GM12878 (cell line): ENCODE measurements at regions not wholly inside any gene's neighbourhood (a gene's known extent, or its start where the extent isn't known, plus 50 kb on each side); places are given as distances from the start of the nearest gene placed in this dataset.

ENCODE experiments used
- ATAC-seq: fragments of 200-7000 bp; cut with Tn5 transposase; 3 replicates; pipeline ENCODE4 v1.9.1; 2020; ENCODE audit warnings: mild to moderate bottlenecking, moderate library complexity
- BruUV-seq: library from RNA; stranded (reverse); fragments of 400-500 nt; replicated peaks from 2 replicates; lab custom pipeline; 2021; lab: Mats Ljungman, UMichigan
- CTCF ChIA-PET: fragments of 300-600 bp; sonication (Branson Sonifier 250); formaldehyde crosslinking; extraction: SDS; loops from one replicate; lab custom pipeline; 2021; ENCODE audit warnings: inconsistent platforms; lab: Yijun Ruan, JAX
- POLR2A ChIA-PET: fragments of 350-600 bp; formaldehyde crosslinking; extraction: SDS; loops from one replicate; lab custom pipeline; 2021; ENCODE audit warnings: inconsistent platforms; lab: Charles Lee
- RAD21 ChIA-PET: fragments of 300-600 bp; sonication (Branson Sonifier 250); formaldehyde crosslinking; loops from one replicate; lab custom pipeline; 2023; ENCODE audit warnings: antibody characterized with exemption; ENCODE audit not compliant: unreplicated experiment; lab: Charles Lee
- SMC1A ChIA-PET: fragments of 300-600 bp; sonication (Branson Sonifier 250); formaldehyde crosslinking; loops from one replicate; lab custom pipeline; 2023; ENCODE audit not compliant: unreplicated experiment, uncharacterized antibody; lab: Charles Lee
- DNase-seq: peaks from one replicate; pipeline ENCODE4 v3.0.0-alpha.2; 2011; ENCODE audit warnings: low read depth, low spot score
- FAIRE-seq: peaks from 3 replicates; lab custom pipeline; 2011; peaks lifted over from hg19 to GRCh38; lab: Jason Lieb, UNC
- H2AFZ ChIP-seq: 2 replicates; pipeline ENCODE4 v1.6.0; 2011; ENCODE audit warnings: low read depth, low read length, control low read depth; ENCODE audit not compliant: control insufficient read depth
- H3K27ac ChIP-seq: 2 replicates; pipeline ENCODE4 v1.5.1; 2011; ENCODE audit warnings: control low read depth; ENCODE audit not compliant: control insufficient read depth, insufficient read depth
- H3K27me3 ChIP-seq, 2 experiments: replicated peaks in 1 of 2; 2 replicates each; pipeline versions ENCODE4 v1.6.0 to v1.6.1; 2011; ENCODE audit warnings: low read length in 1 of 2; ENCODE audit not compliant: control insufficient read depth in 2 of 2, insufficient read depth in 2 of 2
- H3K36me3 ChIP-seq, 2 experiments: 2 replicates each; pipeline ENCODE4 v1.5.1; 2011; ENCODE audit warnings: low read length in 1 of 2; ENCODE audit not compliant: control insufficient read depth in 2 of 2, insufficient read depth in 2 of 2
- H3K4me1 ChIP-seq: 2 replicates; pipeline ENCODE4 v1.6.1; 2011; ENCODE audit warnings: mild to moderate bottlenecking, low read length, moderate library complexity, mixed read lengths; ENCODE audit not compliant: control insufficient read depth, insufficient read depth
- H3K4me2 ChIP-seq: 2 replicates; pipeline ENCODE4 v1.6.0; 2011; ENCODE audit warnings: control low read depth; ENCODE audit not compliant: control insufficient read depth, insufficient read depth
- H3K4me3 ChIP-seq: fragments of 200-600 bp; sonication (generic); 2 replicates; pipeline ENCODE4 v1.5.1; 2016
- H3K79me2 ChIP-seq: 2 replicates; pipeline ENCODE4 v1.6.0; 2011; ENCODE audit warnings: low read length; ENCODE audit not compliant: control insufficient read depth, insufficient read depth
- H3K9ac ChIP-seq: 2 replicates; pipeline ENCODE4 v1.8.0; 2011; ENCODE audit warnings: low read length, control low read depth, mixed read lengths; ENCODE audit not compliant: control insufficient read depth, insufficient read depth
- H3K9me3 ChIP-seq: replicated peaks from 3 replicates; pipeline ENCODE4 v1.5.1; 2011; ENCODE audit warnings: mild to moderate bottlenecking, low read length; ENCODE audit not compliant: control insufficient read depth, insufficient read depth
- H4K20me1 ChIP-seq: 2 replicates; pipeline ENCODE4 v1.6.0; 2011; ENCODE audit not compliant: control insufficient read depth, insufficient read depth
- ATF7 ChIP-seq: fragments of 450-650 bp; IDR thresholded peaks from 2 replicates; pipeline ENCODE4 v1.6.1; 2016; ENCODE audit warnings: low read depth, mild to moderate bottlenecking
- CEBPB ChIP-seq, 2 experiments: fragments of 150-350 bp in 1 of 2; IDR thresholded peaks; 2 replicates each; pipeline ENCODE4 v1.6.1; 2012 to 2014; ENCODE audit warnings: low read depth in 2 of 2, low read length in 2 of 2, borderline replicate concordance in 1 of 2, inconsistent platforms in 1 of 2
- IRF5 ChIP-seq: fragments of 450-650 bp; IDR thresholded peaks from 2 replicates; pipeline ENCODE4 v1.6.1; 2017; ENCODE audit warnings: borderline replicate concordance
- TAF1 ChIP-seq: IDR thresholded peaks from 2 replicates; pipeline ENCODE4 v1.6.1; 2011; ENCODE audit warnings: mild to moderate bottlenecking, low read depth, low read length, borderline replicate concordance
- WRNIP1 ChIP-seq: IDR thresholded peaks from 2 replicates; pipeline ENCODE4 v1.6.1; 2011; ENCODE audit warnings: low read depth, low read length, improper control_type of control experiment, borderline replicate concordance
- ZNF24 ChIP-seq: fragments of 450-650 bp; IDR thresholded peaks from 2 replicates; pipeline ENCODE4 v1.6.1; 2017; ENCODE audit warnings: antibody characterized with exemption, mild to moderate bottlenecking
- WGBS: methylation state at CpG from one replicate; pipeline ENCODE4 v1.1.6; 2016; ENCODE audit warnings: low lambda C conversion rate; ENCODE audit not compliant: insufficient replicate concordance, insufficient coverage; ENCODE audit errors: missing lambda C conversion rate; 5-methylcytosine and 5-hydroxymethylcytosine counted together
- in situ Hi-C: fragments of 300-500 bp; cut with MboI; formaldehyde crosslinking; loops from 9 replicates; pipeline ENCODE4 v1.14.3; 2018; ENCODE audit warnings: mixed read lengths
- intact Hi-C: fragments of 100-400 bp; cut with micrococcal nuclease; formaldehyde crosslinking; loops from one replicate; pipeline ENCODE4 v1.14.2; 2022; ENCODE audit not compliant: unreplicated experiment

GRCh38 chr10:32169556-32169955 is 113.3 kb upstream of the KIF5B start:
- DNase-seq: no peak
- H3K9me3 ChIP-seq: no peaks in the 10 kb centered on the region
- H3K27me3 ChIP-seq: no peaks in the 10 kb centered on the region
- RAD21 ChIA-PET: no interaction called here
- CTCF ChIA-PET: interaction anchor here (0.6 kb wide), 1 partner anchor 104 kb away, joined by 3 read pairs; no protein-coding TSS in a partner anchor
- 81% methylated on average over 5 of the region's 5 CpGs for WGBS
- BruUV-seq: no TSS peak
- in situ Hi-C loops (no loop called here), intact Hi-C loops (no loop called here)
- no peak overlapping the region for H3K4me2 ChIP-seq
- POLR2A ChIA-PET: interaction anchor here (0.6 kb wide), 1 partner anchor 166 kb away, joined by 3 read pairs; no protein-coding TSS in a partner anchor
- H3K79me2 ChIP-seq: no peaks in the 10 kb centered on the region
- H3K9ac ChIP-seq: no peak overlapping the region
- no peak overlapping the region for H3K27ac ChIP-seq
- no peaks in the 10 kb centered on the region for H3K36me3 ChIP-seq
- SMC1A ChIA-PET: interaction anchor here (0.6 to 1.0 kb wide), 3 partner anchors 10 to 337 kb away, joined by 3 to 4 read pairs (median 3); no protein-coding TSS in a partner anchor
- H2AFZ ChIP-seq: no peak overlapping the region
- ATAC-seq: no peak
- FAIRE-seq: no peak
- no peak overlapping the region for H3K4me3 ChIP-seq
- peaks cover 5% of the 10 kb centered on the region; the same call in 1 of the 2 replicates for H3K4me1 ChIP-seq
- TF ChIP-seq ZNF24: no peak
- no peak for TF ChIP-seq IRF5
- no peak for TF ChIP-seq TAF1
- TF ChIP-seq WRNIP1: no peak
- TF ChIP-seq CEBPB (IDR thresholded peaks at IDR 0.05; ENCODE audit: borderline replicate concordance in 1 of 2, low read depth in 2 of 2, low read length in 2 of 2): no peak
- no peak for TF ChIP-seq ATF7
- no peaks in the 10 kb centered on the region for H4K20me1 ChIP-seq
